DND-41 (cell line): ENCODE measurements at regions not wholly inside any gene's neighbourhood (a gene's known extent, or its start where the extent isn't known, plus 50 kb on each side); places are given as distances from the start of the nearest gene placed in this dataset.

Experiments
- CTCF ChIP-seq: IDR thresholded peaks from 2 replicates; pipeline ENCODE4 v1.5.1; 2012; ENCODE audit warnings: borderline replicate concordance, low read length, moderate library complexity, mild to moderate bottlenecking; ENCODE audit not compliant: poor library complexity, severe bottlenecking; ENCODE audit errors: extremely low read depth
- EZH2 ChIP-seq: IDR thresholded peaks from 3 replicates; pipeline ENCODE4 v1.6.1; 2012; ENCODE audit warnings: borderline replicate concordance, low read depth, mild to moderate bottlenecking, moderate library complexity, low read length, inconsistent platforms; ENCODE audit not compliant: severe bottlenecking

- TF ChIP-seq EZH2 (no peak), CTCF (no peak)
These were observed 240.6 kb upstream of the ZFHX3 start for GRCh38 chr16:73288520-73288919.
